Osteoblast (primary cell): ENCODE measurements at regions not wholly inside any gene's neighbourhood (a gene's known extent, or its start where the extent isn't known, plus 50 kb on each side); places are given as distances from the start of the nearest gene placed in this dataset.

ENCODE experiments used
- DNase-seq: peaks from one replicate; pipeline ENCODE4 v3.0.0; 2011; ENCODE audit warnings: low spot score, mixed read lengths; ENCODE audit not compliant: insufficient read length; ENCODE audit errors: missing footprints
- H2AFZ ChIP-seq: 2 replicates; pipeline ENCODE4 v1.6.0; 2011; ENCODE audit warnings: mild to moderate bottlenecking, low read length
- H3K27ac ChIP-seq: 2 replicates; pipeline ENCODE4 v1.5.1; 2011; ENCODE audit warnings: mild to moderate bottlenecking, low read depth, low read length, moderate library complexity
- H3K27me3 ChIP-seq: 2 replicates; pipeline ENCODE4 v1.6.0; 2012; ENCODE audit warnings: mild to moderate bottlenecking, control low read depth, inconsistent platforms, low read length, moderate library complexity; ENCODE audit not compliant: insufficient read depth
- H3K36me3 ChIP-seq: 2 replicates; pipeline ENCODE4 v1.5.1; 2011; ENCODE audit warnings: mild to moderate bottlenecking, low read length, control low read depth, moderate library complexity; ENCODE audit not compliant: insufficient read depth
- H3K4me1 ChIP-seq: 2 replicates; pipeline ENCODE4 v1.5.1; 2011; ENCODE audit warnings: mild to moderate bottlenecking, low read length, control low read depth, moderate library complexity; ENCODE audit not compliant: insufficient read depth
- H3K4me2 ChIP-seq: 2 replicates; pipeline ENCODE4 v1.6.0; 2011; ENCODE audit warnings: mild to moderate bottlenecking, low read length; ENCODE audit not compliant: insufficient read depth
- H3K4me3 ChIP-seq: fragments of 200-600 bp; sonication (generic); 3 replicates; pipeline ENCODE4 v1.5.1; 2012; ENCODE audit warnings: mild to moderate bottlenecking, low read length, inconsistent platforms; ENCODE audit not compliant: insufficient read depth
- H3K79me2 ChIP-seq: 2 replicates; pipeline ENCODE4 v1.6.0; 2012; ENCODE audit warnings: mild to moderate bottlenecking, low read length, control low read depth, inconsistent platforms; ENCODE audit not compliant: insufficient read depth
- H3K9me3 ChIP-seq: 2 replicates; pipeline ENCODE4 v1.5.1; 2011; ENCODE audit warnings: low read depth, low read length, control low read depth
- H4K20me1 ChIP-seq: 2 replicates; pipeline ENCODE4 v1.6.0; 2012; ENCODE audit warnings: mild to moderate bottlenecking, low read length, control low read depth; ENCODE audit not compliant: insufficient read depth
- CTCF ChIP-seq: IDR thresholded peaks from 2 replicates; pipeline ENCODE4 v1.5.1; 2011; ENCODE audit warnings: mild to moderate bottlenecking, low read depth, low read length, moderate library complexity; ENCODE audit errors: extremely low read depth

- no peak overlapping the region for H2AFZ ChIP-seq
- no peak overlapping the region for H3K4me3 ChIP-seq
- no peaks in the 10 kb centered on the region for H3K27me3 ChIP-seq
- H4K20me1 ChIP-seq = no peaks in the 10 kb centered on the region
- H3K9me3 ChIP-seq = no peaks in the 10 kb centered on the region
- no peaks in the 10 kb centered on the region for H3K4me1 ChIP-seq
- no peaks in the 10 kb centered on the region for H3K36me3 ChIP-seq
- H3K4me2 ChIP-seq = no peak overlapping the region
- no peaks in the 10 kb centered on the region for H3K79me2 ChIP-seq
- no peak for DNase-seq
- no peak overlapping the region for H3K27ac ChIP-seq
- TF ChIP-seq CTCF = no peak
These were observed 759.6 kb downstream of the MTRR start for GRCh38 chr5:8628521-8628920.

- H3K4me1 ChIP-seq = no peaks in the 10 kb centered on the region
- no peak for DNase-seq
- no peaks in the 10 kb centered on the region for H3K79me2 ChIP-seq
- no peak overlapping the region for H3K4me3 ChIP-seq
- no peak overlapping the region for H2AFZ ChIP-seq
- H4K20me1 ChIP-seq = no peaks in the 10 kb centered on the region
- H3K27ac ChIP-seq = no peak overlapping the region
- no peaks in the 10 kb centered on the region for H3K9me3 ChIP-seq
- H3K4me2 ChIP-seq = no peak overlapping the region
- H3K27me3 ChIP-seq = no peaks in the 10 kb centered on the region
- H3K36me3 ChIP-seq = no peaks in the 10 kb centered on the region
- no peak for TF ChIP-seq CTCF
These were observed 764.3 kb downstream of the MTRR start for GRCh38 chr5:8633259-8633658.

DNA sequence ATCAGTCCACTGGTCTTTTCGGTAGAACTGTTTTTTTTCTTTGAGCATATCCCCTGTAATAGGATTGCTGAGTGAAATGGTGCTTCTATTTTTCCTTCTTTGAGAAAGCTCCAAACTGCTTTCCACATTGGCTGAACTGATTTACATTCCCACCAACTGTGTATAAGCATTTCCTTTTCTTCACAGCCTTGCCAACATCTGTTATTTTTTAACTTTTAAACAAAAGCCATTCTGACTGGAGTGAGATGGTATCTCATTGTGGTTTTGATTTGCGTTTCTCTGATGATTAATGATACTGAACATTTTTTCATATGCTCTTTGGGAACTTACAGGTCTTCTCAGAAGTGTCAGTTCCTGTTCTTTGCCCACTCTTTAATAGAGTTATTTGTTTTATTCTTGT lies 764.7 kb downstream of the MTRR start:
- Histone ChIP-seq H3K4me2 (no peak overlapping the region), H3K27ac (no peak overlapping the region), H3K36me3 (no peaks in the 10 kb centered on the region), H4K20me1 (no peaks in the 10 kb centered on the region), H3K4me1 (no peaks in the 10 kb centered on the region), H3K4me3 (no peak overlapping the region), H2AFZ (no peak overlapping the region), H3K9me3 (no peaks in the 10 kb centered on the region), H3K27me3 (no peaks in the 10 kb centered on the region), H3K79me2 (no peaks in the 10 kb centered on the region)
- no peak for TF ChIP-seq CTCF
- DNase-seq = no peak

DNA sequence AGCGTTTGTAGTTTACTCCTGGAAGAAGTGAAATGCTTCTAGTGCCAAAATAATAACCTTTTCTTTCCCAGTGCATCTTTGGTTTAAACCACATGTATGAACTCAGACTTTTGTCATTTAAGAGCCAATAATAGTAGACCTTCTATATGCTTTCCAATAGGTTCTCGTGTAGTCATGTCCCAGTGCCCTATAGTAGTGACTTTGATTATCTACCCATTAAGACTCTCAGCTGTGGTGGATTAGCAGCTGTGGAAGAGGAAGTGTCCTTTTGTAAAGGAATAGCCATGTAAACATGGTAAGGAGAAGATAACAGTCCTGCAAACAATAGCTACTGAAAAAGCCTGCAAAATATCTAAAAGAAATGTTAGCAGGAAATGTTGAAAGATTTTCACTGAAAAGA lies 765.3 kb downstream of the MTRR start:
- H3K27me3 ChIP-seq = no peaks in the 10 kb centered on the region
- TF ChIP-seq CTCF = no peak

More for the DNA sequence above, 765.3 kb downstream of the MTRR start:
- Histone ChIP-seq H3K27ac (no peak overlapping the region), H2AFZ (no peak overlapping the region), H3K9me3 (no peaks in the 10 kb centered on the region), H3K4me1 (no peaks in the 10 kb centered on the region), H3K4me3 (no peak overlapping the region), H3K36me3 (no peaks in the 10 kb centered on the region), H3K4me2 (no peak overlapping the region), H3K79me2 (no peaks in the 10 kb centered on the region), H4K20me1 (no peaks in the 10 kb centered on the region)
- DNase-seq = no peak
